MM.1S (cell line): ENCODE measurements at regions not wholly inside any gene's neighbourhood (a gene's known extent, or its start where the extent isn't known, plus 50 kb on each side); places are given as distances from the start of the nearest gene placed in this dataset.

ENCODE experiments used
- CTCF ChIP-seq: fragments of 300-600 bp; sonication (generic); IDR thresholded peaks from 2 replicates; pipeline ENCODE4 v1.5.1; 2016; ENCODE audit warnings: antibody characterized with exemption, low read length, mixed read lengths
- EZH2 ChIP-seq: fragments of 300-600 bp; sonication (generic); optimal IDR thresholded peaks from 2 replicates; pipeline ENCODE3; 2017; ENCODE audit warnings: low read depth, mild to moderate bottlenecking, antibody characterized with exemption, low read length, mixed read lengths
- EZH2phosphoT487 ChIP-seq: fragments of 300-600 bp; sonication (generic); IDR thresholded peaks from 2 replicates; pipeline ENCODE4 v1.6.1; 2018; ENCODE audit warnings: antibody characterized with exemption, low read length

- TF ChIP-seq CTCF = no peak
- no peak for TF ChIP-seq EZH2phosphoT487
- TF ChIP-seq EZH2 = no peak
Observed at GRCh38 chr10:78209970-78210369, 176.3 kb downstream of the RPS24 start.
